ENCODE measurements at regions not wholly inside any gene's neighbourhood (a gene's known extent, or its start where the extent isn't known, plus 50 kb on each side); places are given as distances from the start of the nearest gene placed in this dataset.

- H3K27ac ChIP-seq (ENCODE audit: low read depth, low read length): no peak overlapping the region
- no peak for DNase-seq (ENCODE audit: low read depth, low spot score)
- no peaks in the 10 kb centered on the region for H3K27me3 ChIP-seq (ENCODE audit: control insufficient read depth, insufficient read depth, low read length)
- CTCF ChIA-PET: interaction anchor here (1.4 to 1.6 kb wide), 2 partner anchors 20 kb away, joined by 4 to 5 read pairs; no protein-coding TSS in a partner anchor
- no peak overlapping the region for H3K4me3 ChIP-seq (ENCODE audit: low read depth, low read length)
- TF ChIP-seq CTCF (IDR thresholded peaks at IDR 0.05; ENCODE audit: low read depth, low read length): no peak
- no peaks in the 10 kb centered on the region for H3K9me3 ChIP-seq (ENCODE audit: control insufficient read depth, insufficient read depth, low read length)
- POLR2A ChIA-PET: no interaction called here
Measured at GRCh38 chr1:55318116-55318817, 103.1 kb upstream of the USP24 start.

- ChIA-PET CTCF (interaction anchor here (1.4 kb wide), 1 partner anchor 20 kb away, joined by 4 read pairs; no protein-coding TSS in a partner anchor), POLR2A (no interaction called here)
- DNase-seq (ENCODE audit: low read depth, low spot score): no peak
- no peaks in the 10 kb centered on the region for H3K9me3 ChIP-seq (ENCODE audit: control insufficient read depth, insufficient read depth, low read length)
- no peak overlapping the region for H3K27ac ChIP-seq (ENCODE audit: low read depth, low read length)
- no peaks in the 10 kb centered on the region for H3K27me3 ChIP-seq (ENCODE audit: control insufficient read depth, insufficient read depth, low read length)
- TF ChIP-seq CTCF (IDR thresholded peaks at IDR 0.05; ENCODE audit: low read depth, low read length): no peak
- no peak overlapping the region for H3K4me3 ChIP-seq (ENCODE audit: low read depth, low read length)
Measured at GRCh38 chr1:55317673-55318072, 102.5 kb upstream of the USP24 start.

GRCh38 chr1:55316947-55317662 is 101.9 kb upstream of the USP24 start:
- ChIA-PET CTCF (interaction anchor here (1.2 to 1.4 kb wide), 2 partner anchors 21 to 59 kb away, joined by 4 to 5 read pairs; no protein-coding TSS in a partner anchor), POLR2A (no interaction called here)
- Histone ChIP-seq H3K9me3 (ENCODE audit: control insufficient read depth, insufficient read depth, low read length) (no peaks in the 10 kb centered on the region), H3K27me3 (ENCODE audit: control insufficient read depth, insufficient read depth, low read length) (no peaks in the 10 kb centered on the region), H3K27ac (ENCODE audit: low read depth, low read length) (no peak overlapping the region), H3K4me3 (ENCODE audit: low read depth, low read length) (no peak overlapping the region)
- no peak for TF ChIP-seq CTCF (IDR thresholded peaks at IDR 0.05; ENCODE audit: low read depth, low read length)
- no peak for DNase-seq (ENCODE audit: low read depth, low spot score)

GRCh38 chr1:55316502-55316901 is 101.3 kb upstream of the USP24 start:
- no peak overlapping the region for H3K4me3 ChIP-seq (ENCODE audit: low read depth, low read length)
- no peak for TF ChIP-seq CTCF (IDR thresholded peaks at IDR 0.05; ENCODE audit: low read depth, low read length)
- no peak overlapping the region for H3K27ac ChIP-seq (ENCODE audit: low read depth, low read length)
- H3K9me3 ChIP-seq (ENCODE audit: control insufficient read depth, insufficient read depth, low read length): no peaks in the 10 kb centered on the region
- no peak for DNase-seq (ENCODE audit: low read depth, low spot score)
- H3K27me3 ChIP-seq (ENCODE audit: control insufficient read depth, insufficient read depth, low read length): no peaks in the 10 kb centered on the region
- CTCF ChIA-PET: interaction anchor here (1.2 to 1.4 kb wide), 2 partner anchors 21 to 59 kb away, joined by 4 to 5 read pairs; no protein-coding TSS in a partner anchor
- POLR2A ChIA-PET: no interaction called here

GRCh38 chr1:55315552-55315951 is 100.4 kb upstream of the USP24 start:
- Histone ChIP-seq H3K4me3 (ENCODE audit: low read depth, low read length) (no peak overlapping the region), H3K9me3 (ENCODE audit: control insufficient read depth, insufficient read depth, low read length) (no peaks in the 10 kb centered on the region), H3K27ac (ENCODE audit: low read depth, low read length) (no peak overlapping the region), H3K27me3 (ENCODE audit: control insufficient read depth, insufficient read depth, low read length) (no peaks in the 10 kb centered on the region)
- DNase-seq (ENCODE audit: low read depth, low spot score): no peak
- CTCF ChIA-PET: interaction anchor here (0.6 kb wide), 1 partner anchor 797 kb away, joined by 3 read pairs; no protein-coding TSS in a partner anchor
- POLR2A ChIA-PET: interaction anchor here (0.5 kb wide), 1 partner anchor 1374 kb away, joined by 4 read pairs; no protein-coding TSS in a partner anchor
- no peak for TF ChIP-seq CTCF (IDR thresholded peaks at IDR 0.05; ENCODE audit: low read depth, low read length)
